C4-2B (cell line): ENCODE measurements at regions not wholly inside any gene's neighbourhood (a gene's known extent, or its start where the extent isn't known, plus 50 kb on each side); places are given as distances from the start of the nearest gene placed in this dataset.

Experiments used
- ZFX ChIP-seq: fragments of 450-650 bp; IDR thresholded peaks from 2 replicates; pipeline ENCODE4 v1.6.1; 2017
- TF ChIP-seq, protein P1 (sequence below): fragments of 450-650 bp; conservative IDR thresholded peaks from 2 replicates; pipeline ENCODE4 v1.5.1; 2017; ENCODE audit warnings: mild to moderate bottlenecking

DNA sequence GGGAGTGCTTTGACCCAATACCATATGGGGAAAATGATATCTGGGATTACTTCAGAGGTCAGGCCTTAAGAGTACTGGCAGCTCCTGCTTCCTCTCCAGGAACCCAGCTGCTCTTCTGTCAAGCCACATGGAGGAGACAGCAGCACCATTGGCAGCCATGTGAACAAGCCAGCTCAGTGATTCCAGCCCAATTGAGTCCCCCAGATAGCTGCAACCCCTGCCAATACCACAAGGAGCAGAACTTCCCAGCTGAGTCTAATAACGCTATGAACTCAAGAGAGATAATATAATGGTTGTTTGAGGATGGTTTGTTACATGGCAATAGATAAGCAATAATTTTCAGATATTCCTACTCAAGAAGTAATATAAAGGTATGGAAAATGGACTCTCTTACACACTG is 126.8 kb upstream of the CPNE4 start:
- TF ChIP-seq, protein P1, sequence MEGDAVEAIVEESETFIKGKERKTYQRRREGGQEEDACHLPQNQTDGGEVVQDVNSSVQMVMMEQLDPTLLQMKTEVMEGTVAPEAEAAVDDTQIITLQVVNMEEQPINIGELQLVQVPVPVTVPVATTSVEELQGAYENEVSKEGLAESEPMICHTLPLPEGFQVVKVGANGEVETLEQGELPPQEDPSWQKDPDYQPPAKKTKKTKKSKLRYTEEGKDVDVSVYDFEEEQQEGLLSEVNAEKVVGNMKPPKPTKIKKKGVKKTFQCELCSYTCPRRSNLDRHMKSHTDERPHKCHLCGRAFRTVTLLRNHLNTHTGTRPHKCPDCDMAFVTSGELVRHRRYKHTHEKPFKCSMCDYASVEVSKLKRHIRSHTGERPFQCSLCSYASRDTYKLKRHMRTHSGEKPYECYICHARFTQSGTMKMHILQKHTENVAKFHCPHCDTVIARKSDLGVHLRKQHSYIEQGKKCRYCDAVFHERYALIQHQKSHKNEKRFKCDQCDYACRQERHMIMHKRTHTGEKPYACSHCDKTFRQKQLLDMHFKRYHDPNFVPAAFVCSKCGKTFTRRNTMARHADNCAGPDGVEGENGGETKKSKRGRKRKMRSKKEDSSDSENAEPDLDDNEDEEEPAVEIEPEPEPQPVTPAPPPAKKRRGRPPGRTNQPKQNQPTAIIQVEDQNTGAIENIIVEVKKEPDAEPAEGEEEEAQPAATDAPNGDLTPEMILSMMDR, result no peak; the same call in 1 of the 2 replicates
- TF ChIP-seq ZFX, result no peak
